HT-29 (cell line): ENCODE measurements at regions not wholly inside any gene's neighbourhood (a gene's known extent, or its start where the extent isn't known, plus 50 kb on each side); places are given as distances from the start of the nearest gene placed in this dataset.

ENCODE experiments used
- DNase-seq: peaks from one replicate; pipeline ENCODE4 v3.0.0-alpha.2; 2015; ENCODE audit warnings: low spot score

DNA sequence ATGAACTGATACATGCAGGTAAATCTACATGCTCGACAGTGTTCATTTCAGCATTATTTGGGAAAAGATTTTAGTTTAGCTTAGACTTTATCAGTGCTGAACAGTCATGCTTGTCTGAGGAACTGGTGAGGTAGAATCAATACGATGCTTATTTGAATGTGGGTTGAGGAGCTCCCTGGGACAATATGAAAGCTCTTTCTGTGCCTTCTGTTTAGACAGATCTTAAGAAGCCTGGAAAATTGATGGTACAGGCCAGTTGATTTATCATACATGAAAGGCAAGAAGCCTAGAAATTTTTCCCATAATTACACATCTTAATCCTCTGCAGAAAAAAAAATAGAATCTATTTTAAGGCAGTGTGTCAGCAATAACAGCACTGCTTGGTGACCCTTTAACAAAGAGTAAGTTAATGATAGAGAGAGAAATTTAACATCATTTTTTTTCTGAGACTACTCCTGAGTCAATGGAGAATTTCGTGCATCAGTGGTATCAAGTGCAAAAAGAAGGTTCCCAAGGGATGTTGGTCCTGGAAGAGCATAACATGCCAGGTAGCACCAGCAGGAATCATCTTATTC is 252.2 kb upstream of the CDH20 start:
- DNase-seq, result no peak

DNA sequence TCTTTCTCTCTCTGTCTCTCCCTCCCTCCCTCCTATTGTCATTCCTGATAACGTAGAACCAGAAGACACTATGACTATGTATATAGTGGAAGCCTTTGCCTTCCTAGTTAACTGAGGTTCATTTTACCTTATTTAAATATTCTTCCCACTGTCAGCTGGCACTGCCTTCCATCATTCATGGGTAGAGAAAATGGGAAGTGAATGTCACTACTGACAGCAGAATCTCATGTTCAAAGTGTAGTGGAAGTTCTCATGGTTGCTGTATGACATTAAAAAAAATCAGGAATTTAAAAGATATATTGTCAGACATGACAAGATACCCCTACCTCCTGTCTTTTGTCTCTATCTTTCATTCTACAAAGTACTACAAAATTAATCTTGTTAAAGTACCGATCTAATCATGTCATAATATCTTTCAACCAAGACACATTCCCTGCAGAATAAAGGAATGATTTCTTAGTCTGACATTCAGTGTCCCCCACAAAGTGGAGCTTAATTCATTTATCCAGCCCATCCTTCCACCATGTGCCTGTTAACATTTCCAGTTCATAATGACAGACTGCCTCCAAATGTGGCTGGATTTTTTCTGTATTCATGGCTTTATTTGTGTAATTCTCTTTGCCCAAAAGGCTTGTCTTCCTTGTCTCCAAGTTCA is 250.1 kb upstream of the CDH20 start:
- DNase-seq, result no peak

DNA sequence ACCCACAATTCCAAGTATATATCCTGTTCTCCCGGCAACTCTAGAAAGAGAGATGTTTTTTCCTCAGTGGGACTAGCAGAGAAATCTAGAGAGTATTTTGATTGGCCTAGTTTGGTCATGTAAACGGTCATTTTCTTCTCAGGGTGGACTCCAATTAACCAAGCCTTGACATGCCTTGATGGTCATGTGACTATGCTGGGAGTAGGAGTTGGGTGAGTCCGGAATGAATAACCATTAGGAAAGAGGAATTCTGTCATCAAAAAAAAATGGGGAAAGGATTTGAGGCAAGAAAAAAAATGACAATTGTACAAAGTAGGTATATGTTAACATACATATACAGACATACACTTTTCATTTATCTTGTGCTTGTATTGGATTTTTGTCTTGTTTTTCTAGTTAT is 248.2 kb upstream of the CDH20 start:
- DNase-seq, result no peak

DNA sequence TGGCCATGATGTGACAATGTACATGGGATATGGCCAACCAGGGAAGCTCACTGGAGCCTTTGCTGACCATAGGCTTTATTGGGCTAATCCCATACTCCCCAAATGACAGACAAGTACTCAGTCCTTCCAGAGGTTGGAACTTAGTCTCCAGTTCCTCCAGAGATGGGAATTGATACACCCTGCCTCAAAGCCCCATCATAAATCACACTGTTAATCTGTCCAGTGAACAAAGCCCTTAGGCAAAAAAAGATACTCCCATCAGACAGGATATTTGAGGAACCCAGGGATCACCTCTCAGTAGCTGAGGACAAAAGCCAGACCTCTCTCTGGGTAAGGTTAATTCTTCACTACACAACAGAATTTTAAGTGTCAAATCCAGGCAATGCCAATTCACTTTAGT is 247.5 kb upstream of the CDH20 start:
- no peak for DNase-seq

DNA sequence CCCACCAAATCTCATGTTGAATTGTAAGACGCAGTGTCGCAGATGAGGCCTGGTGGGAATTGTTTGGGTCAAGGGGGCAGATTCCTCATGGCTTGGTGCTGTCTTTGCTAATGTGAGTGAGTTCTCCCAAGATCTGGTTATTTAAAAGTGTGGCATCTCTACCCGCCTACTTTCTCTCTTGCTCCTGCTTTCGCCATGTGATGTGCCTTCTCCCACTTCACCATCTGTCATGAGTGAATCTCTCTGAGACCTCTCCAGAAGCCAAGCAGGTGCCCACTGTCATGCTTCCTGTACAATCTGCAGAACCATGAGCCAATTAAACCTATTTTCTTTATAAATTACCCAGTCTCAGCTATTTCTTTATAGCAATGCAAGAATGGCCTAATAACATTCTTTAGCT is 246.6 kb upstream of the CDH20 start:
- DNase-seq, result no peak

DNA sequence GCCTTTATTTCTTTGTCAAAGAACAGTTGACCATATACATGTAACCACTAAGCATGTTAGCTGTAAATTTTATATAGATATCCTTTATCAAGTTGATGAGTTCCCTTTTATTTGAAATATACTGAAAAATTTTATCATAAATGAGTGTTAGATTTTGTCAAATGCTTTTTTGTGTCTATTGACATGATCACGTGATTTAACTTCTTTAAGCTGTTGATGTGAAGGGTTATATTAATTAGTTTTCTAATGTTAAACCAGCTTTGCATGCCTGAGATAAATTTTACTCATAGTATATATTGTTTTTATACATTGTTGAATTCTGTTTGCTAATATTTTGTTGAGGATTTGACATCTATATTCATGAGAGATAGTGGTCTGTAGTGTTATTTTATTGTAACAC is 241.9 kb upstream of the CDH20 start:
- no peak for DNase-seq

DNA sequence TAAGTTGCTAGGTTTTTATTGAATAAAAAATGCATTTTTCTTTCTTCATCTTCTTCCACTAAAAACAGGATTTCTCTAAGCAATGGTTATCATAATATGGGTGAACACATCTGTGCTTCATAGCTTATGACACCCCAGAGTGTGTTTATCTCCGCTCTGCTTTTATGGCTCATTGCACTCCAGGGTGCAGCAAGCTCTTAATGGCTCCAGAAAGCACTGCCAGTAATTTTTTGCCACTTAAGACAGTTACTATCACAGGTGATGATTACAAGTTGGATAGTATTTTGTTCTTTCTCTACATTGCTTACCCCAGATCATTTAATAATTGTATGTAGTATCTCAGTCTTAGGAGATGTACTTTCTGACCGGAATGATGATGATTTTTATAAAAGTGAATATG is 239.3 kb upstream of the CDH20 start:
- no peak for DNase-seq

DNA sequence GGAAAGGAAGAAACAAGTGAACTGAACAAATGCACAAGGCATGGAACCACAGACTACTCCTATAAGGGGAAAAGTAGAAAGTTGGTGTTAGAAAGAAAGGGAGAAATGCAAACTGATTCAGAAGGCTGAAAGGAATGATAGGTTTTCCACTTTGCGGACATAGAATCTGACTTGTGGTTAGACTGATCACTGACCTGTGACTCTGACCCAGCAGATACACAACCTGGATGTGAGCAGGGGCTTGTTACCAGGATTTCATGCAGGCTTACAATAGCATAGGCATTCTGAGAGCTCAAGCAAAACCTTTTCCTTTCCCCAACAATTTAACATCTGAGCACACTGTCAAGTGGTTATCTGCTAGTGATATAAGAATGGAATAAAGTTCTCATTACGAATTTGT is 237.0 kb upstream of the CDH20 start:
- DNase-seq, result no peak

DNA sequence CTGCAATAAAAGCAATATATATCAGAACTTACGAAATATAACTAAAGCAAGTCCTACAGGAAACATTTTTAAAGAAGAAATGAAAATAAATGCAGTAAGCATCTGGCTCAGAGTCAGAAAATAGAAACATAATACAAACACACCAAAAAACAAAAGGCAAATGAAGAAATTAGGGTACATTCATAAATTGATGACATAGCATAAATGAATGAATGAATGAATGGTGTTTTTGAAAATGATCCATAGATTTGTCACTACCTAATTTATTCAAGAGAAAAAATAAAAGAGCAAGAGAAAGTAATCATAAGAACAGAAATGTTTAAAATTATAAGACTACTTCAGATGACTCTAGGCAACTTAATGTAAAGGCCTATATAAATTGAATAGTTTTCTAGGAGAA is 226.1 kb upstream of the CDH20 start:
- DNase-seq, result no peak

DNA sequence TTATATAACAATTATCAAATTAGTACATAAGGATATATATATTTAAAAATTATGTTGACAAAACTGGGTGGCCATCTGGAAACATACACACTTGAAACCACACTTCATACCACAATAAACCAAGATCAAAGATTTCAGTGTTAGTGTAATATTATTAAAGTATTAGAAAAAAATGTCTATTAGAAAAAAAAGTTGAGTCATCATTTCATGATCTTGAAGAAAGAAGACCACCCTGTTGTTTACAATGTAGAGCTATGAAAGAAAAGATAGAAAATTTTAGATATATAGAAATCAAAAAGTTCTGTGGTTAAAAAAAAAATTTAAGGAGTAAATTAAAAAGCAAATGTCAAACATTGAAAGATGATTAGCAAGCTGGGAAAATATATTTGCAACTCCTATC is 224.5 kb upstream of the CDH20 start:
- no peak for DNase-seq

DNA sequence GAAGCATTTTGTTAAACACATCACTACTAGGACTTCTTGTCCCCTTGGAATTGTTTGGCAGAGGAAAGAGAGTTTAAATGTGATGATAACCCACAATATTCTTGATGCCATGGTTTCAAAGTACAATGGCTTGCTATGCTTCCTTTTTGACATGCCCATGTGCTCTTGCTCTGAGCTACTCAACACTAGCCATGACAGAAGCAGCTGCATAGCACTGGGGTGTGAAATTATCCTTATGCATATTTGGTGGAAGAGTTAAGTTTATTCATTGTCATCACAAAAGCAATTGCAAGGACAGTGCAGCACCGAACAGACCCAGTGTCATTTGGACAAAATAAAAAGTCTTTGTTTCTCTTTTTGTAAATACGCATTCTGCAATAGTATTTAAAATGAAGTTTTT is 209.9 kb upstream of the CDH20 start:
- no peak for DNase-seq

DNA sequence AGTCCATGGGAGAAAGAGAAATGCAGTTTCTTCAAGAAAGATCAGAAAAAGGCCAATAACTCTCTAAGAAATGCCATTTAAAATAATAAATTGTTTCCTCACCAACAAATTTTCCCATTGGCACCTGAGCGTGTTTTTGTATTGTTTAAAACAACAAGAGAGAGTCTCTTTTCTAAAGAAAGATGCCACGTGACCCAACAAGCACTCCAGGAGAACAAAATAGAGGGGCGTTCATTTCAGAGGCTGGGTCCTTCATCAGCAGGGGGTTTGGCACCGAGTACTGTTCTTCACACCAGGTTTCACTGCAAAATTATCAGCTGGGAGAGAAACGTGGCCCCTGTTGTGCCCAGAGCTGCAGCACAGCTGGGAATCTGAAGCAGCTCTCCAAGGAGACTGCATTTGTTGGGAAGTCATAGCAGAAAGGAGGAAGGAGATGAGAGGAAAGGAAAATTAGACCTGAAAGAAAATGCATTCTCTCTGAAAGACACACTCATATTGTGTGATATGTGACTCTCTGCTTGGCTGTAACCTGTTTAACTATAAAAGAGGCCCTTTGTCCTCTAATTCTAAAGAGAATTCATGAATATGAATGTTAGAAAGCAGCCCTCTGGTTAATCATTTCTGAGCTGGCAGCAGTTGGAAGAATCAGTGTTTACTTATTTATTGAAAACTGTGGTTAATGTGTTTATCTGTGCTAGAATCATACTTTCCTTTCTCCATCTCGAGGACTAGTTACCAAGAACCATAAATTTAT is 205.3 kb upstream of the CDH20 start:
- no peak for DNase-seq

DNA sequence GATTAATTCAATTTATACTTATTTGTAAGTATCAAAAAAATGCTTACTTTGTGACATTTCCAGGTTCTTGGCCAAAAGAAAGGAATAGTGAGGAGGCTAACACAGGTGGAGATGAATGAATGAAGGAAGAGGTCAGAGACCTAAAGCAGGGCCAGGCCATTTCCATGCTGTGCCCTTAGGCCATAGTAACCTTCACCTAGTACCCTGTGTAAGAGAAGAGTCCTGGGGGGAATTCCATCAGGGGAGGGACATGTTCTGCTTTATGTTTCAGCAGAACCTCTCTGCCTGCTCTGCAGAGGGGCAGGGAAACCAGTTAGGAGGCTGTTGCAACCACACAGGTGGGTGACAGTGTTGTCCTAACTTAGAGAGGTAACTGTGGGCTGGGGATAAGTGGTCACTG is 204.2 kb upstream of the CDH20 start:
- no peak for DNase-seq

DNA sequence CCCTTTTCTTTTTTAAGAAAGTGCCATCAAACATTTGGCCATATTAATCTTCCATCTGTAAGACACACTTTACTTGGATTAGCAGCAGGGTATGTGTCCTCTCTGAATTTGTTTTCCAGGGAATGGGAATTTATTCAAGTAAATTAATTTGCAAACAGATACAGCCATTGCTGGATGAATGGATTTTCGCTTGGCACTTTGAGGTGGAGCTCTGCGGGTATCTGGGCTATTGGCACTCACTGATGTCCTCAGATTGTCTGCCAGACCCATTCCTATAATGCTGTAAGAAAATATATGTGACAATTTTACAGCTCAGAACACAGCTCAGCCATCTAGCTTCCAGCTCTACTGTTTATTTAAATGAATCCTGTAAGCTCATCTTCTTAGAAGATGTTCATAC is 201.2 kb upstream of the CDH20 start:
- no peak for DNase-seq

DNA sequence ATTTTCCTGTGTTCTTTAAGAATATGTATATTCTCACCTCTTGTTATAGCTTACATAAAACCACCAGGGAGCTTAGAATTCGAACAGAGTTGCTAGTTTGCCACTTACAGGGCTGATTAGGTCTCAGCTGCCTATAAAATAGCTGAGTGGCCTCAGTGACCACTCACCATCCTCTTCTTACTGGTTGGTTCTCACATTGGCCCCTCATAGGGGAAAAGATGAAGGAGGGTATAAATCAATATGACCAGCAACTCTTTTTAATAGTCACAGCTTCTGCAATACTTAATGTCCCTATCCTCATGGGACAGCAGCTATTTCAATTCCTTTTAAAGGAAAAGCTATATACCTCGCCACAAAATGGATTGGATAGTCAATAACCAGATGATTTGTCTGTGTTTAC is 199.4 kb upstream of the CDH20 start:
- no peak for DNase-seq

DNA sequence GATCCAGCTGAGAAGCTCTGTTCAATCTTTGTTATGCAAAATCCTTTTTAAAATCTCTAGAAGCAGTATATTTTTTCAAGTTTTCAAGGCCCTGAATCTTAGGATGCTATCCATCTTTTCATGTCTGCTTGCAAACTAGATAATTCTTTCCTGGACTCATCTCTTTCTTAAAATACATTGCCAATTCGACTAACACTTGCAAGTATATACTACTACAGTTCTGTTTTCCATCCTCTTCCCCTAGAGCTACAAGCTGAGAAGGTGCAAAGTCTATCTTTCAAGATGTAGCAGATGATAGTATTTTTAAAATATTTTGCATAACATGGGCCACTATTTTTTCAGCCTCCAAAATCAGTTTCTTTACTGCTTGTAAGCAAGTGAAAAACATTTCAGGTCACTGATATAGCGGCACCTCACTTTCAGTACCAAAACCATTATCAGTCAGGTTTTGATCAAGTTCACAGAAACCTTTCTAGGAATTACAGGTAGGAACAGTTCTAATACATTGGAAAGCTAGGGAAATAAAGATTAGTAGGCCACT is 196.4 kb upstream of the CDH20 start:
- DNase-seq, result no peak

DNA sequence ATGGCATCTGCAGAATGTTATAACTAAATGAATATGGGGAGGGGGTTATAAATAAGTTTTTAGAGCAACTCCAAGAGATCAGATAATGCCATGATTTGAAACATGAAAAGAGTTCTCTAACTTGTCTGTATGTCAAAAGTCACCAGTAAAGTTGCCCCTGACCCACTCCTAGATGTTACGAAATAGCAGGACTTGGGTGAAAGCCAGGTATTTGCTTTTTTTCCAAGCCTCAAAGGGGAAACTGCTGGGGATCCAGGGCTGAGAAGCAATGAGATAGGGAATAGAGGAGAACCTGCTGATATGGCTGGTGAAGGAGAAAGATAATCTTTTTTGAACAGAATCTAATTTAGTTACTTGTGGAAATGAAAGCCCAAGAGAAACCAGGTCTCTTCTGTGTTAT is 191.5 kb upstream of the CDH20 start:
- no peak for DNase-seq

DNA sequence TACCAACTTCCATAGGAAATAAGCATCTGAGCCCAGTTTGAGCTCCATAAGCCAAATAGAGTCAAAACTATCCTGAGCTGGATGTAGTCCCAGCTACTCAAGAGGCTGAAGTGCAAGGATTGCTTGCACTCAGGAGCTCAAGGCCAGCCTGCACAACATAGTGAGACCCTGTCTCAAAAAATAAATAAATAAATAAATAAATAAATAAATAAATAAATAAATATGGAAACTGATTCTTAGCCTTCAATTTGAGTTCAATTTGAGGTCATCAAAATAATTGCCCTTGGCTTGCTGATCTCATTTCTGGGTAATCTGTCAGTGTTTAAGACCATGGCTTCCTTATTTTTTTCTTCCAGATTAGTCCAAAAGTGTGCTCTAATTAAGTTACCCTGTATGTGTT is 184.9 kb upstream of the CDH20 start:
- DNase-seq, result no peak

DNA sequence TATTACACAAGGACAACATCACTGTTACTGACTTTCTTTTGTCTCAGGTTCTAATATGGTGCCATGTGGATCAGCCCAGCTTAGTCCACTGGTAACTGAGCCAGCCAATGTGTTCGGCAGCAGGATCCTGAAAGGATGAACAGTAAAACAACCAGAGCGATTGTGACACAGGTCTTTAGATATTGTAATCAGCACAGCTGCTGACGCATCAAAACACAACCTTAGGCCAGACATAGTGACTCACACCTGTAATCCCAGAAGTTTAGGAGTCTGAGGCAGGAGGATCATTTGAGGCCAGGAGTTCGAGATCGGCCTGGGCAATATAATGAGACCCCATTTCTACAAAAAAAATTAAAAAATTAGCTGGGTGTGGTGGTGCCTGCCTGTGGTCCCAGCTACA is 183.4 kb upstream of the CDH20 start:
- DNase-seq, result no peak

DNA sequence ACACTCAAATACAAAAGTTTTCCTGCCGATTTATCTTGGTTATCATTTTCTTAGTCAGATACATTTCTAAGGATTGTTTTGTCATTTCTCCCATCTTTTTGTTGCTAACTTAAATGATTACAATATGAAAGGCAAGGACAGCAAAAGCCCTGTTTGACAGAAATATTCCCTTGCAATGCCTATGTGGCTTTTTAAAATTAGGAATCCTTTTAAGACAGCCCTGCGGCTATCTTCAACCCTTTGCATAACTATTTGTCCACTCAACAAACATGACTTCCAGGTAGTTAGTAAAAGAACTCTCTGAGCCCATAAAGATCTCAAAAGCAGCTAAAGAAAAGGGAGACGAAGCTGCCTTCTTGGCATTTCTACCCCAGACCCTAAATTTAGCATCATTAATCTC is 179.7 kb upstream of the CDH20 start:
- no peak for DNase-seq

DNA sequence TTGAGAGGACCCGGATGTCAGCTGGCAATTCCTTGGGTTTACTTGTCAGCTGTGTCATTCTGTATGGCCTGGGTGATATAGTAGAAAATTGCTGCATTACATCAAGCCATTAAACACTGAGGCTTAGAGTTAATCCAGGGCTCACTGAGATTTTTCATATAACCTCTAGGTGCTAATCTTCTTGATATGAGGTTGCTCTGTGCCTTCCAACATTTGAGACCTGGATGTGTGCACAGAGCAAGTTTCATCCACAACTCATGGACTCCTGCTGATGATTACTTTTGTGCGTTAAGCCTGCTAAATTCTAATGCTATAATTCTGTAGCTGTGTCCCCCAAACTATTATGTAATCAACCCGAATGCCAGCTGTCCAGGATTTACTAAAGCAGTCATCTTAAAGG is 178.4 kb upstream of the CDH20 start:
- no peak for DNase-seq

DNA sequence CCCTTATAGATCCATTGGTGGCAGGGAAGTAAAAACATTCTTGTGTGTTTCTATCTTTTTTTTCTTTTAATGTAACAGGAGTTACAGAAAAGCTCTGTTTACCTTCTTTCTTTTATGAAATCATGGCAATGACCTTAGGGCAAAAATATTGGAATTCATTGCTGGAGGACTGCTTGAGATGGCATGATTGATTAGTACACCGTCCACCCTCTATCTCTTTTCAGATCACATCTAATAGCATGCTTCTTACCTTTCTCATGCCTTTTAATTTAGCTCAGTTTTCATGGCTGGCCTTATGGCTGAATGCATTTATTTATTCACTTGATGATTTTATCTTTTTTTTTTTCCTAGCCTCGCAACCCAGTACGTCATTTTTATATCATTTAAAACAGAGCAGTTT is 177.6 kb upstream of the CDH20 start:
- DNase-seq, result no peak

DNA sequence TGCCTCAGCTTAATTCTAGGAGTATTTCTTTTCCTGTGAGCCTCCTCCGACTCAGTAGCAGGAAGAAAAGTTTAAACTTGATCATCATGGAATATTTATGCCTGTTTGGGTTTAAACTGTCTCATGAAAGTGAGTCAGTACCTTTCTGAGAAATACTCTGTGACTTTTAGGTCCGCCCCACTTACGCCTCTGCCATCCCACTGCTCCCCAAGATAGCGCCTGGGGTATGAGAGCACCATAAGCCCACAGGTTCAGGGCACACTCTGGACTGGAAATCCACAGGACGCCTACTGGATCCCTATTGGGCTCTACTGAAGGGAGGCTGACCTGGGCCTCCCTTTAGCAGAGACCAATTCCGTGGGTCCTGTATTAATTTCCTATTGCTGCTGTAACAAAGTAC is 175.8 kb upstream of the CDH20 start:
- DNase-seq, result no peak
